ENCODE measurements at regions not wholly inside any gene's neighbourhood (a gene's known extent, or its start where the extent isn't known, plus 50 kb on each side); places are given as distances from the start of the nearest gene placed in this dataset.

- TF ChIP-seq CTCF (conservative IDR thresholded peaks at IDR 0.05 in 1 of 2, IDR thresholded peaks at IDR 0.05 in 1 of 2; ENCODE audit: extremely low read depth in 1 of 2, insufficient read depth in 1 of 2, low read depth in 1 of 2, low read length in 2 of 2) (no peak), EZH2 (IDR thresholded peaks at IDR 0.05; ENCODE audit: borderline replicate concordance, low read length) (no peak)
Observed at GRCh38 chr7:54615-55014, 137.8 kb upstream of the FAM20C start.

Data from mammary epithelial cell (primary cell).